ENCODE measurements at regions not wholly inside any gene's neighbourhood (a gene's known extent, or its start where the extent isn't known, plus 50 kb on each side); places are given as distances from the start of the nearest gene placed in this dataset.

- no peak for DNase-seq
Measured at GRCh38 chr13:40121722-40122121, 466.3 kb downstream of the COG6 start.

GRCh38 chr13:40123962-40124632 is 468.6 kb downstream of the COG6 start:
- no peak for DNase-seq

GRCh38 chr13:40124633-40125015 is 469.2 kb downstream of the COG6 start:
- no peak for DNase-seq

GRCh38 chr13:40125336-40125735 is 469.9 kb downstream of the COG6 start:
- DNase-seq, result no peak

- DNase-seq, result no peak
Measured at GRCh38 chr13:40126306-40127085, 471.0 kb downstream of the COG6 start.

GRCh38 chr13:40127476-40127875 is 472.0 kb downstream of the COG6 start:
- no peak for DNase-seq

- no peak for DNase-seq
Measured at GRCh38 chr13:40127925-40128324, 472.5 kb downstream of the COG6 start.

- DNase-seq, result no peak
Measured at GRCh38 chr13:40129467-40129866, 474.0 kb downstream of the COG6 start.

GRCh38 chr13:40130871-40131636 is 475.6 kb downstream of the COG6 start:
- peak; percentile 20 for DNase-seq

GRCh38 chr13:40132249-40132648 is 476.8 kb downstream of the COG6 start:
- peak; percentile 77 for DNase-seq

- DNase-seq, result no peak
Measured at GRCh38 chr13:40136896-40137295, 481.4 kb downstream of the COG6 start.

- DNase-seq, result peak; percentile 34
Measured at GRCh38 chr13:40137400-40137799, 481.9 kb downstream of the COG6 start.

- no peak for DNase-seq
Measured at GRCh38 chr13:40139896-40140520, 484.5 kb downstream of the COG6 start.

GRCh38 chr13:40141859-40142555 is 486.5 kb downstream of the COG6 start:
- DNase-seq, result no peak

- DNase-seq, result no peak
Measured at GRCh38 chr13:40143106-40143505, 487.6 kb downstream of the COG6 start.

- no peak for DNase-seq
Measured at GRCh38 chr13:40143559-40143958, 488.1 kb downstream of the COG6 start.

GRCh38 chr13:40145139-40145538 is 489.7 kb downstream of the COG6 start:
- peak; percentile 73 for DNase-seq

- no peak for DNase-seq
Measured at GRCh38 chr13:40146063-40146462, 490.6 kb downstream of the COG6 start.

- DNase-seq, result peak; percentile 61
Measured at GRCh38 chr13:40146611-40147117, 491.2 kb downstream of the COG6 start.

GRCh38 chr13:40148101-40148500 is 492.6 kb downstream of the COG6 start:
- DNase-seq, result no peak

- DNase-seq, result no peak
Measured at GRCh38 chr13:40148742-40149141, 493.3 kb downstream of the COG6 start.

GRCh38 chr13:40149611-40150274 is 494.3 kb downstream of the COG6 start:
- DNase-seq, result no peak
